ENCODE measurements at regions not wholly inside any gene's neighbourhood (a gene's known extent, or its start where the extent isn't known, plus 50 kb on each side); places are given as distances from the start of the nearest gene placed in this dataset.
A peak's percentile ranks its signal among the peaks of the same experiment; 100 is the strongest.

DNA sequence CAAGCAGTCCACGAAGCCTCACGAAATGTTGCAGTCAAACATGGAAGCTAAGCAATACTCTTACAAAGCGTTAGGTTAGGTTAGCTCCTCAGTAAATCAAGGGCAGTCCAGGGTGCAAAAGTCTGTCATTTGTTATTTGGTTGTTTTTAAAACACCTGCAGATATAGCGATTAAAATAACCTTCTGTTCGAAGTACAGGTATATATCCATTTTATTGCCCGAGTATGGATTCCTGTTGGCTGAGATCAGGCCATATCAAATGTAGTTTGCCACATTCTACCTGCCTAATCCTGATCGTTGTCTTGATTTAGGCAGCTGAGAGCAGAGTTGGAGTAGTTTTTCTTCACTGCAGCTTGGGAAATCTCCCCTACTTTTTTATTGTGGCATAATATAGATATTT, 99.5 kb upstream of the EPB41L3 start:
- no peak overlapping the region for H3K4me3 ChIP-seq
- 86 to 89% methylated on average over 7 of the region's 7 CpGs for WGBS, 2 donors
- H3K27ac ChIP-seq, result no peak overlapping the region
- no peaks in the 10 kb centered on the region for H3K9me3 ChIP-seq
- H3K36me3 ChIP-seq, result no peaks in the 10 kb centered on the region
- TF ChIP-seq CTCF (IDR thresholded peaks at IDR 0.05) (no peak), POLR2A (IDR thresholded peaks at IDR 0.05) (no peak), POLR2AphosphoS5 (IDR thresholded peaks at IDR 0.05) (no peak), EP300 (IDR thresholded peaks at IDR 0.05) (no peak)
- H3K27me3 ChIP-seq, result no peaks in the 10 kb centered on the region
- DNase-seq, result no peak
- H3K4me1 ChIP-seq, result no peaks in the 10 kb centered on the region
- no peak for ATAC-seq (ENCODE audit: low FRiP score in 2 of 2)

- Histone ChIP-seq H3K9me3 (no peaks in the 10 kb centered on the region), H3K27me3 (no peaks in the 10 kb centered on the region), H3K4me1 (no peaks in the 10 kb centered on the region), H3K4me3 (no peak overlapping the region), H3K27ac (no peak overlapping the region), H3K36me3 (no peaks in the 10 kb centered on the region)
- no peak for DNase-seq
- WGBS, 2 donors, result 70 to 73% methylated on average over 12 of the region's 12 CpGs
- TF ChIP-seq CTCF (IDR thresholded peaks at IDR 0.05) (no peak), POLR2AphosphoS5 (IDR thresholded peaks at IDR 0.05) (no peak), POLR2A (IDR thresholded peaks at IDR 0.05) (no peak), EP300 (IDR thresholded peaks at IDR 0.05) (no peak)
- ATAC-seq (ENCODE audit: low FRiP score in 2 of 2), result no peak
Observed at GRCh38 chr18:5640939-5641338, 97.1 kb upstream of the EPB41L3 start.

DNA sequence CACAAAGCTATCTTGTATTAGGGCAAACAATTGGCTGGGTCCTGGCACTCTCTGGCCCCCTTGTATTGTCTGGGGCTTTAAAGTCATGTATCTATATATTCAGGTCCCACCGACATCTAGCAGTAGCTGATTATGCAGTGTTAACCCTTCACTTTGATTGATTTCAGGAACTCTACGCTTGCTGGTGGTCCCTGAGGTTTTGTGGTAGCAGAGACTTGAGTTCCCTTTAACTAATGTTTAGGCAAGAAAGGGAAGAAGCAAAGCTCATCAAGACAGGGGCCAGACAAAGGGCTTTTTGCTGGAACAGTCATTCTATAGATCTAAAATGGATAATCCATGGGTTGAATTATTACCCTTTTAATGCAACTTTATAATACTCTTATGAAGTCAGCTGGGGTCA, 95.3 kb upstream of the EPB41L3 start:
- Histone ChIP-seq H3K27ac (no peak overlapping the region), H3K4me3 (no peak overlapping the region), H3K4me1 (no peaks in the 10 kb centered on the region), H3K27me3 (no peaks in the 10 kb centered on the region), H3K36me3 (no peaks in the 10 kb centered on the region), H3K9me3 (no peaks in the 10 kb centered on the region)
- WGBS, 2 donors, result 34 to 43% methylated on average over 1 to 2 of the region's 2 CpGs
- DNase-seq (no peak), ATAC-seq (ENCODE audit: low FRiP score in 2 of 2) (no peak)
- TF ChIP-seq POLR2AphosphoS5 (IDR thresholded peaks at IDR 0.05) (no peak), POLR2A (IDR thresholded peaks at IDR 0.05) (no peak), EP300 (IDR thresholded peaks at IDR 0.05) (no peak), CTCF (IDR thresholded peaks at IDR 0.05) (no peak)

DNA sequence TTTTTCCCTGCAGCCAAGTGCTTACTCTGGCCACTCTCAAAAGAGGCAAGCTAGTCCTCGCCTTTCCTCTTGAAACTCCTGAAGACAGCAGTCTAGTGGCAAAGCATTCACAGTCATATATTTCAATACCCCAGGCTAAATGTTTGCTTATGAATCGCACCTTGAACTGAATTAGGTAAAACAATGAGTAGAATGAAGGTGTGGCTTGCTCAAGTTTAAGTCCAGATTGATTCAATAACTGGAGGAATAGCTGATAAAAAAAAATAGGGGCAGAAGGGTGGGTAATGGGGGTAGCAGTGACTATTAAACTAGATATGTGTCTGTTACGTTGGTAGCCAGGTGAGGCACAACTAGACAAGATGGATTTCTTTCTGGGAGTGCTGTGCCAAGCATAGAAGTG, 88.2 kb upstream of the EPB41L3 start:
- Histone ChIP-seq H3K27ac (no peak overlapping the region), H3K36me3 (no peaks in the 10 kb centered on the region), H3K9me3 (no peaks in the 10 kb centered on the region), H3K27me3 (peaks cover 0 to 18% (median 2%) of the 10 kb centered on the region in 4 donors), H3K4me1 (peaks cover 9 to 29% (median 15%) of the 10 kb centered on the region in 4 donors), H3K4me3 (no peak overlapping the region)
- WGBS, 2 donors, result 69 to 70% methylated on average over 3 of the region's 3 CpGs
- ATAC-seq (ENCODE audit: low FRiP score in 2 of 2), result no peak
- no peak for TF ChIP-seq POLR2AphosphoS5 (IDR thresholded peaks at IDR 0.05)
- TF ChIP-seq CTCF (IDR thresholded peaks at IDR 0.05), result no peak
- no peak for TF ChIP-seq EP300 (IDR thresholded peaks at IDR 0.05)
- no peak for TF ChIP-seq POLR2A (IDR thresholded peaks at IDR 0.05)
- DNase-seq, result no peak

GRCh38 chr18:5630900-5631413, 87.2 kb upstream of the EPB41L3 start:
- peak in 1 of 2 donors; percentile 29 for DNase-seq
- peaks cover 0 to 18% (median 2%) of the 10 kb centered on the region in 4 donors for H3K27me3 ChIP-seq
- no peak overlapping the region for H3K27ac ChIP-seq
- H3K4me3 ChIP-seq, result peak overlapping the region in 3 of 4 donors; percentile 61 to 72 (median 63)
- no peaks in the 10 kb centered on the region for H3K36me3 ChIP-seq
- 63 to 70% methylated on average over 11 to 12 of the region's 12 CpGs for WGBS, 2 donors
- H3K9me3 ChIP-seq, result no peaks in the 10 kb centered on the region
- H3K4me1 ChIP-seq, result peaks cover 9 to 29% (median 15%) of the 10 kb centered on the region in 4 donors
- ATAC-seq (ENCODE audit: low FRiP score in 2 of 2), result no peak
- TF ChIP-seq POLR2AphosphoS5 (IDR thresholded peaks at IDR 0.05), result no peak
- no peak for TF ChIP-seq EP300 (IDR thresholded peaks at IDR 0.05)
- no peak for TF ChIP-seq CTCF (IDR thresholded peaks at IDR 0.05)

Data from upper lobe of left lung (tissue), 6 donors.